ENCODE measurements at regions not wholly inside any gene's neighbourhood (a gene's known extent, or its start where the extent isn't known, plus 50 kb on each side); places are given as distances from the start of the nearest gene placed in this dataset.

DNA sequence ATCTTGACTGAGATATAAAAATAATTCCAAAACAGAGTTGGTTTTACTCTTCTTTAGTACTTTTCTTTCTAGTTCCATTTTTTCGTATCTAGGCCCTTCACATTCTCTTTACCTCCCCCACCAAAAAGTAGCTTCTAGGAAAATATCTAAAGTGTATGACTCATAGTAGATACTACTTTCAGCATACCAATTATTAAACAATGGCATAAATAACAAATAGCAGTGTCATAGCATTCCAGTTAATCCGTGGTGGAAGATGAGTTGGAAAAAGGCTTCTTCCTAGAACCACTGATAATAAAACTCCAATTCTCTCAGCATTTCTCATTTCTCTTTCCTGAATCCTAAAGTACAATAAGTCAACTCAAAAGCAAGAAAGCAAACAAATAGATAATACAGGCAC, 859.0 kb upstream of the B3GALT2 start:
- no peak for DNase-seq (ENCODE audit: low spot score in 2 of 2)
- Histone ChIP-seq H3K4me3 (no peak overlapping the region), H3K36me3 (no peaks in the 10 kb centered on the region), H3K4me1 (no peaks in the 10 kb centered on the region), H3K9me3 (no peaks in the 10 kb centered on the region), H3K27me3 (no peaks in the 10 kb centered on the region), H3K27ac (no peak overlapping the region)
- TF ChIP-seq, protein P1, sequence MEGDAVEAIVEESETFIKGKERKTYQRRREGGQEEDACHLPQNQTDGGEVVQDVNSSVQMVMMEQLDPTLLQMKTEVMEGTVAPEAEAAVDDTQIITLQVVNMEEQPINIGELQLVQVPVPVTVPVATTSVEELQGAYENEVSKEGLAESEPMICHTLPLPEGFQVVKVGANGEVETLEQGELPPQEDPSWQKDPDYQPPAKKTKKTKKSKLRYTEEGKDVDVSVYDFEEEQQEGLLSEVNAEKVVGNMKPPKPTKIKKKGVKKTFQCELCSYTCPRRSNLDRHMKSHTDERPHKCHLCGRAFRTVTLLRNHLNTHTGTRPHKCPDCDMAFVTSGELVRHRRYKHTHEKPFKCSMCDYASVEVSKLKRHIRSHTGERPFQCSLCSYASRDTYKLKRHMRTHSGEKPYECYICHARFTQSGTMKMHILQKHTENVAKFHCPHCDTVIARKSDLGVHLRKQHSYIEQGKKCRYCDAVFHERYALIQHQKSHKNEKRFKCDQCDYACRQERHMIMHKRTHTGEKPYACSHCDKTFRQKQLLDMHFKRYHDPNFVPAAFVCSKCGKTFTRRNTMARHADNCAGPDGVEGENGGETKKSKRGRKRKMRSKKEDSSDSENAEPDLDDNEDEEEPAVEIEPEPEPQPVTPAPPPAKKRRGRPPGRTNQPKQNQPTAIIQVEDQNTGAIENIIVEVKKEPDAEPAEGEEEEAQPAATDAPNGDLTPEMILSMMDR (IDR thresholded peaks at IDR 0.05): no peak
- TF ChIP-seq POLR2AphosphoS5 (IDR thresholded peaks at IDR 0.05) (no peak), EP300 (IDR thresholded peaks at IDR 0.05) (no peak), POLR2A (IDR thresholded peaks at IDR 0.05) (no peak)
- 67% methylated on average over 2 of the region's 2 CpGs for WGBS

DNA sequence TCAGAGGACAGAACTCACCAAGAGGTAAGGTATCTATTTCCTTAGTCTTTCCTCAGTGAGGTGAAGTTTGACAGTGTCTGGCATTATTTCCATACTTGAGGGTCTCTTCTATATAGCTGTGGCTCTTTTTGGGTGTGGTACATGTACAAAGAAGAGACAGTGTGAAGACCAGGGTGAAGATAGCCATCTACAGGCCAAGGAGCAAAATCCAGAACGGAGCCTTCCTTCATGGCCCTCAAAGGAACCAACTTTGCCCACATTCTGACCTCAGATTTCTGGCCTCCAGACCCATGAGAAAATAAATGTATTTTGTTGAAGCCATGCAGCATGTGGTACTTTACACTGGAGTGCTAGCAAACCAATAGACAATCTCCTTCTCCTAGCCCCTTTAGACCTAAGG, 858.5 kb upstream of the B3GALT2 start:
- Histone ChIP-seq H3K9me3 (no peaks in the 10 kb centered on the region), H3K36me3 (no peaks in the 10 kb centered on the region), H3K4me3 (no peak overlapping the region), H3K27ac (no peak overlapping the region), H3K27me3 (no peaks in the 10 kb centered on the region), H3K4me1 (no peaks in the 10 kb centered on the region)
- WGBS: 85% methylated on average over 1 of the region's 1 CpG
- DNase-seq (ENCODE audit: low spot score in 2 of 2): no peak
- no peak for TF ChIP-seq EP300 (IDR thresholded peaks at IDR 0.05)
- TF ChIP-seq, protein P1 (IDR thresholded peaks at IDR 0.05): no peak
- TF ChIP-seq POLR2AphosphoS5 (IDR thresholded peaks at IDR 0.05): no peak
- no peak for TF ChIP-seq POLR2A (IDR thresholded peaks at IDR 0.05)

DNA sequence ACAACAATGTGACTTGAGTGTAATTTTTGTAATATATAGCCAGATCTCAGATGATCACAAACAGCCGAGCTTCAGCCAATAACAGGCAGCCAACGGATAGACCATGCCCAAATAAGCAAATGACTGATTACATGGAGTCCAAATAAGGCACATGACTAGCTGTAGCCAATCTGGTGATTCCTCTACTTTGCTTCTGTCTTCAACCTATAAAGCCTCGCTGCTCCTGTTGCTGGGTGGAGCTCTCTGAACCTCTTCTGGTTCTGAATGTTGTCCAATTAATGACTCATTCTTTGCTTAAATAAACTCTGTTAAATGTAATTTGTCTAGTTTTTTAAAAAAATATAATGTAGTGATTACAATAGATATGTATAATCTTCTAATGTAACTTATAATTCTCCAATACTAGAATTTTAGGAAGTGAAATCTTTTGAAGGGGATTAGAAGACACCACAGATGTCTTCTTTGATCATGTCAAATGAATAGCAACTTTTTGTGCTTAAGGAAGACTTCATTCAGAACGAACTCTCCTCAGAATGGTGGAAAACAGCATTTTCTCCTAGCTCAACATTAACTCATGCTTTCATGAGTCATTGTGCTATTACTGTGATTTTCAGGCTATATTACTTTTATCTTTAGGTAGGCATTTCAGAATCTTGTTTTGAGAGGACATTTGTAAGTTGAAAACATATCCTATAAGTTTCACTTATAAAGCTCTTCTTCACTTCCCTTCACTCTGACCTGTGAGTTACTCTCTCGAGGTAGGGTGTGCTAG, 857.8 kb upstream of the B3GALT2 start:
- no peaks in the 10 kb centered on the region for H3K9me3 ChIP-seq
- no peak for DNase-seq (ENCODE audit: low spot score in 2 of 2)
- 64% methylated on average over 5 of the region's 5 CpGs for WGBS

DNA sequence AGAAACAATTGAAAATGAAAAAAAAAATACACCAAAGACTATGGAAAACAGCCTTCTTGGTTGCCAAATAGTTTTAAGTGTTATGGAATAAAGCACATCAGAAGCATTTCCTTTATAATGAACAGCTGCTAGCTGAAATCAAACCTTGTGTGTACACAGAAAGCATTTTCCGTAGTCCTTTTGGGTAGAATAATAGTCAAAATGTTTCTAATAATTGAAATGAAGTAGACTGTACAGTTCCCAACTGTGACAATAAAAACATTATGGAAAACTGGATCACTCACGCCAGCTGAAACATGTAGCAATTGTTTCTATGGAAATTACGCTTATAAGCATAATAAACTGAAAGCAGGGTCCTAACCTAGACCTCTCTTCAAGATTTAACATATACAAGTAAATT, 856.3 kb upstream of the B3GALT2 start:
- Histone ChIP-seq H3K27me3 (no peaks in the 10 kb centered on the region), H3K4me3 (no peak overlapping the region), H3K27ac (no peak overlapping the region), H3K9me3 (no peaks in the 10 kb centered on the region), H3K4me1 (no peaks in the 10 kb centered on the region), H3K36me3 (no peaks in the 10 kb centered on the region)
- WGBS: 77% methylated on average over 3 of the region's 3 CpGs
- DNase-seq (ENCODE audit: low spot score in 2 of 2): no peak
- TF ChIP-seq, protein P1 (IDR thresholded peaks at IDR 0.05): no peak
- no peak for TF ChIP-seq POLR2AphosphoS5 (IDR thresholded peaks at IDR 0.05)
- no peak for TF ChIP-seq POLR2A (IDR thresholded peaks at IDR 0.05)
- no peak for TF ChIP-seq EP300 (IDR thresholded peaks at IDR 0.05)

More for the DNA sequence above, 857.8 kb upstream of the B3GALT2 start:
- TF ChIP-seq POLR2AphosphoS5 (IDR thresholded peaks at IDR 0.05) (no peak), POLR2A (IDR thresholded peaks at IDR 0.05) (no peak), EP300 (IDR thresholded peaks at IDR 0.05) (no peak)
- TF ChIP-seq, protein P1 (IDR thresholded peaks at IDR 0.05): no peak
- H3K27me3 ChIP-seq: no peaks in the 10 kb centered on the region
- no peak overlapping the region for H3K4me3 ChIP-seq
- H3K36me3 ChIP-seq: no peaks in the 10 kb centered on the region
- no peaks in the 10 kb centered on the region for H3K4me1 ChIP-seq
- no peak overlapping the region for H3K27ac ChIP-seq

DNA sequence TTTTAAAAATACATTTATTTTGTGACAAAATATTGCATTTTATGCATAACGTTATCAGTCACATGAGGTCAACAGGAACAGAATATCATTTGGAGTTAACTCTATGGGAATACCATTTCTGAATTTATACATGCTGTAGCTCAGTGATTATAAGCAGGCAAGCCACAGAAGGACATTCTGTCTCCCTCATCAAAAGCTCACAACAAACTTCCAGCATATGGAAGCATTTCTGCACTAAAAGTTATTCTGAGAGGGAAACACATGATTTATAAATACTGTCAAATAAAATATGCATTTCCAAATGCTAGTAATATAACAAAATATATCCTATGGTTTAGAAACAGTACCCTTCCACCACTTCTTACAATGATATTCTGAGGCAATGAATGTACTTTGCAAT, 854.1 kb upstream of the B3GALT2 start:
- Histone ChIP-seq H3K27ac (no peak overlapping the region), H3K4me3 (no peak overlapping the region), H3K9me3 (no peaks in the 10 kb centered on the region), H3K4me1 (no peaks in the 10 kb centered on the region), H3K27me3 (no peaks in the 10 kb centered on the region), H3K36me3 (no peaks in the 10 kb centered on the region)
- 83% methylated on average over 1 of the region's 1 CpG for WGBS
- no peak for DNase-seq (ENCODE audit: low spot score in 2 of 2)
- no peak for TF ChIP-seq EP300 (IDR thresholded peaks at IDR 0.05)
- TF ChIP-seq POLR2A (IDR thresholded peaks at IDR 0.05): no peak
- TF ChIP-seq POLR2AphosphoS5 (IDR thresholded peaks at IDR 0.05): no peak
- TF ChIP-seq, protein P1 (IDR thresholded peaks at IDR 0.05): no peak
